Vagina (tissue), 2 donors: ENCODE measurements at regions not wholly inside any gene's neighbourhood (a gene's known extent, or its start where the extent isn't known, plus 50 kb on each side); places are given as distances from the start of the nearest gene placed in this dataset.

ENCODE experiments used
- POLR2A ChIP-seq, 2 donors: fragments of 450-650 bp; IDR thresholded peaks; one replicate each; pipeline ENCODE4 v1.6.1; 2017; ENCODE audit warnings: antibody characterized with exemption in 2 of 2, mild to moderate bottlenecking in 2 of 2, moderate library complexity in 2 of 2
- POLR2AphosphoS5 ChIP-seq, 2 donors: sonication (generic); formaldehyde crosslinking; IDR thresholded peaks; one replicate each; pipeline ENCODE4 v1.9.0; 2017; ENCODE audit warnings: antibody characterized with exemption in 2 of 2, mild to moderate bottlenecking in 2 of 2, low read depth in 1 of 2; ENCODE audit not compliant: insufficient read depth in 1 of 2
- TF ChIP-seq, protein P1 (sequence below), 3 experiments: fragments of 450-650 bp in 2 of 3; fragments of 200-600 bp in 1 of 3; sonication (generic) in 1 of 3; IDR thresholded peaks; one replicate each; pipeline ENCODE4 v1.5.1; 2017 to 2019; ENCODE audit warnings: antibody characterized with exemption in 3 of 3, mild to moderate bottlenecking in 2 of 3, moderate library complexity in 2 of 3

DNA sequence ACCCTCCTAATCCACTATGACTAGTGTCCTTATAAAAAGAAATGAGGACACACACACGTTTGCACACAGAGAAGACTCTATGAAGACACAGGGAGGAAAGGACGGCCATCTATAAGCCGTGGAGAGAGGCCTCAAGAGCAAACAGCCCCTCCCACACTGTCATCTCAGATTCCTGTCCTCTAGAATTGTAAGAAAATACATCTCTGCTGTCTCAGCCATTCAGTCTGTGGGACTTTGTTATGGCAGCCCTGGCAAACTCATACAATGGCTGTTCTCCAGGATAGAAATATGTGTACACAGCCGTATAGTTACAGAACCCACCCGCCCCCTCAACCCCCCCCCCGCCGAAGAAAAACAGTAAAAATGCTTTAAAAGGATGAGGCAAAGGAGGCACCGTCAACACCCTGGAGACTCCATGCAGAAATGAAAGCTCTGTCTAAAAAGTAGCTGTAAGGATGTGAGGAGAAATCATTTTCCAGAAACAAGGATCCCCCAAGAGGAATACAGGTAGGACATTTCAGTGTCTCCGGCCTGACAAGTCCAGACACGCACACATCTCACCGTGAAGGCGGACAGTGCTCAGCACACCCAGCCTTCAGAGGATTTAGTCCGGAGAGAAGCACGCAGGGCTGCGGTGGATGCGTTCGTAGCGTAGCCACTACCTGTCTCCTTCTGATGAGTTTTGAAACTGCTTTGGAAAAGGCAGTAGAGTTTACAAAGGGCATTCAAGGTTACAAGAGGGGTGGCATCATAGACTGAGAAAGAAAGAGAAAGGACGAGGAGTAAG lies 110.8 kb upstream of the ERCC6L2 start:
- TF ChIP-seq, protein P1, sequence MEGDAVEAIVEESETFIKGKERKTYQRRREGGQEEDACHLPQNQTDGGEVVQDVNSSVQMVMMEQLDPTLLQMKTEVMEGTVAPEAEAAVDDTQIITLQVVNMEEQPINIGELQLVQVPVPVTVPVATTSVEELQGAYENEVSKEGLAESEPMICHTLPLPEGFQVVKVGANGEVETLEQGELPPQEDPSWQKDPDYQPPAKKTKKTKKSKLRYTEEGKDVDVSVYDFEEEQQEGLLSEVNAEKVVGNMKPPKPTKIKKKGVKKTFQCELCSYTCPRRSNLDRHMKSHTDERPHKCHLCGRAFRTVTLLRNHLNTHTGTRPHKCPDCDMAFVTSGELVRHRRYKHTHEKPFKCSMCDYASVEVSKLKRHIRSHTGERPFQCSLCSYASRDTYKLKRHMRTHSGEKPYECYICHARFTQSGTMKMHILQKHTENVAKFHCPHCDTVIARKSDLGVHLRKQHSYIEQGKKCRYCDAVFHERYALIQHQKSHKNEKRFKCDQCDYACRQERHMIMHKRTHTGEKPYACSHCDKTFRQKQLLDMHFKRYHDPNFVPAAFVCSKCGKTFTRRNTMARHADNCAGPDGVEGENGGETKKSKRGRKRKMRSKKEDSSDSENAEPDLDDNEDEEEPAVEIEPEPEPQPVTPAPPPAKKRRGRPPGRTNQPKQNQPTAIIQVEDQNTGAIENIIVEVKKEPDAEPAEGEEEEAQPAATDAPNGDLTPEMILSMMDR (IDR thresholded peaks at IDR 0.05): no peak
- TF ChIP-seq POLR2AphosphoS5 (IDR thresholded peaks at IDR 0.05; ENCODE audit: insufficient read depth in 1 of 2, low read depth in 1 of 2): no peak
- no peak for TF ChIP-seq POLR2A (IDR thresholded peaks at IDR 0.05)
